Suppressor macrophage (primary cell): ENCODE measurements at regions not wholly inside any gene's neighbourhood (a gene's known extent, or its start where the extent isn't known, plus 50 kb on each side); places are given as distances from the start of the nearest gene placed in this dataset.

ENCODE experiments used
- DNase-seq, 4 experiments: peaks; one replicate each; pipeline ENCODE4 v3.0.0-alpha.2; 2020 to 2022

GRCh38 chr5:120012431-120012830, 383.1 kb downstream of the FAM170A start:
- no peak for DNase-seq

GRCh38 chr5:120014535-120014934, 385.2 kb downstream of the FAM170A start:
- no peak for DNase-seq

- peak in 2 of 4 experiments; percentile 6 to 10 for DNase-seq
Observed at GRCh38 chr5:120016717-120017382, 387.5 kb downstream of the FAM170A start.

GRCh38 chr5:120017513-120017912, 388.2 kb downstream of the FAM170A start:
- peak in 2 of 4 experiments; percentile 6 for DNase-seq

- no peak for DNase-seq
Observed at GRCh38 chr5:120035181-120035580, 405.8 kb downstream of the FAM170A start.

- DNase-seq = no peak
Observed at GRCh38 chr5:120035815-120036577, 406.6 kb downstream of the FAM170A start.

- DNase-seq = peak in 3 of 4 experiments; percentile 3 to 62 (median 62)
Observed at GRCh38 chr5:120037451-120037850, 408.1 kb downstream of the FAM170A start.

GRCh38 chr5:120039111-120039510, 409.8 kb downstream of the FAM170A start:
- DNase-seq = no peak

- DNase-seq = peak in 2 of 4 experiments; percentile 42 to 53
Observed at GRCh38 chr5:120043431-120043830, 414.1 kb downstream of the FAM170A start.

- DNase-seq = no peak
Observed at GRCh38 chr5:120052916-120053828, 410.9 kb upstream of the PRR16 start.

- no peak for DNase-seq
Observed at GRCh38 chr5:120053841-120054240, 410.3 kb upstream of the PRR16 start.

- peak in 3 of 4 experiments; percentile 22 to 36 (median 27) for DNase-seq
Observed at GRCh38 chr5:120055858-120056257, 408.2 kb upstream of the PRR16 start.

GRCh38 chr5:120062515-120062917, 401.6 kb upstream of the PRR16 start:
- DNase-seq = no peak

- no peak for DNase-seq
Observed at GRCh38 chr5:120072068-120072761, 391.9 kb upstream of the PRR16 start.

GRCh38 chr5:120073722-120074121, 390.4 kb upstream of the PRR16 start:
- DNase-seq = no peak

- no peak for DNase-seq
Observed at GRCh38 chr5:120080781-120081180, 383.3 kb upstream of the PRR16 start.

- no peak for DNase-seq
Observed at GRCh38 chr5:120082316-120083068, 381.6 kb upstream of the PRR16 start.

GRCh38 chr5:120083851-120084542, 380.1 kb upstream of the PRR16 start:
- no peak for DNase-seq

- DNase-seq = no peak
Observed at GRCh38 chr5:120084543-120084870, 379.6 kb upstream of the PRR16 start.

- no peak for DNase-seq
Observed at GRCh38 chr5:120086081-120086480, 378.0 kb upstream of the PRR16 start.

GRCh38 chr5:120088412-120088811, 375.7 kb upstream of the PRR16 start:
- no peak for DNase-seq
